H9 (cell line): ENCODE measurements at regions not wholly inside any gene's neighbourhood (a gene's known extent, or its start where the extent isn't known, plus 50 kb on each side); places are given as distances from the start of the nearest gene placed in this dataset.

Source experiments
- DNase-seq: peaks from one replicate; pipeline ENCODE4 v3.0.0-alpha.2; 2017
- H2AFZ ChIP-seq: one replicate; pipeline ENCODE4 v1.6.1; 2013; ENCODE audit warnings: mild to moderate bottlenecking, low read length, control low read depth, moderate library complexity
- H2AK5ac ChIP-seq: 2 replicates; pipeline ENCODE4 v1.6.1; 2013; ENCODE audit warnings: low read length, control low read depth, mixed read lengths; ENCODE audit not compliant: insufficient read length
- H2BK120ac ChIP-seq: one replicate; pipeline ENCODE4 v1.6.1; 2013; ENCODE audit warnings: low read depth, mild to moderate bottlenecking, low read length, control low read depth, inconsistent platforms; ENCODE audit not compliant: poor library complexity, severe bottlenecking
- H2BK12ac ChIP-seq: 2 replicates; pipeline ENCODE4 v1.6.1; 2013; ENCODE audit warnings: low read length, control low read depth, mixed read lengths, low read depth; ENCODE audit not compliant: insufficient read length
- H2BK15ac ChIP-seq: 2 replicates; pipeline ENCODE4 v1.6.1; 2013; ENCODE audit warnings: low read depth, low read length, control low read depth
- H2BK20ac ChIP-seq: one replicate; pipeline ENCODE4 v1.6.1; 2013; ENCODE audit warnings: low read depth, mild to moderate bottlenecking, low read length, control low read depth, inconsistent platforms; ENCODE audit not compliant: poor library complexity, severe bottlenecking
- H2BK5ac ChIP-seq: 2 replicates; pipeline ENCODE4 v1.6.1; 2013; ENCODE audit warnings: low read length, control low read depth, mixed read lengths; ENCODE audit not compliant: insufficient read length
- H3K14ac ChIP-seq: 2 replicates; pipeline ENCODE4 v1.6.1; 2013; ENCODE audit warnings: low read length, control low read depth; ENCODE audit not compliant: insufficient read depth
- H3K18ac ChIP-seq: 2 replicates; pipeline ENCODE4 v1.6.1; 2013; ENCODE audit warnings: low read depth, mild to moderate bottlenecking, mixed read lengths, low read length, control low read depth; ENCODE audit not compliant: insufficient read length
- H3K23ac ChIP-seq: 2 replicates; pipeline ENCODE4 v1.6.1; 2013; ENCODE audit warnings: low read length, control low read depth, mixed read lengths, low read depth; ENCODE audit not compliant: insufficient read length
- H3K23me2 ChIP-seq: 2 replicates; pipeline ENCODE4 v1.6.1; 2013; ENCODE audit warnings: low read depth, mild to moderate bottlenecking, mixed read lengths, low read length, control low read depth; ENCODE audit not compliant: insufficient read length, poor library complexity, severe bottlenecking
- H3K27ac ChIP-seq: 2 replicates; pipeline ENCODE4 v1.5.1; 2013; ENCODE audit warnings: low read length, control low read depth, mixed read lengths, low read depth; ENCODE audit not compliant: insufficient read length
- H3K27me3 ChIP-seq: 2 replicates; pipeline ENCODE4 v1.6.1; 2013; ENCODE audit warnings: low read length, control low read depth, inconsistent platforms; ENCODE audit not compliant: insufficient read depth
- H3K4ac ChIP-seq: 2 replicates; pipeline ENCODE4 v1.6.1; 2013; ENCODE audit warnings: low read depth, mild to moderate bottlenecking, control low read depth, inconsistent platforms, low read length, moderate library complexity
- H3K4me1 ChIP-seq: 2 replicates; pipeline ENCODE4 v1.6.1; 2013; ENCODE audit warnings: low read length, control low read depth, inconsistent platforms; ENCODE audit not compliant: insufficient read depth
- H3K4me2 ChIP-seq: 2 replicates; pipeline ENCODE4 v1.6.1; 2013; ENCODE audit warnings: low read length, control low read depth, mixed read lengths; ENCODE audit not compliant: insufficient read length, insufficient read depth
- H3K56ac ChIP-seq: 2 replicates; pipeline ENCODE4 v1.6.1; 2013; ENCODE audit warnings: low read depth, mild to moderate bottlenecking, mixed read lengths, low read length, control low read depth; ENCODE audit not compliant: insufficient read length
- H3K79me1 ChIP-seq: 2 replicates; pipeline ENCODE4 v1.6.1; 2013; ENCODE audit warnings: low read depth, mild to moderate bottlenecking, moderate library complexity, low read length, control low read depth, inconsistent platforms; ENCODE audit not compliant: insufficient read depth, poor library complexity, severe bottlenecking
- H3K79me2 ChIP-seq: 2 replicates; pipeline ENCODE4 v1.6.1; 2013; ENCODE audit warnings: low read length, control low read depth, inconsistent platforms; ENCODE audit not compliant: insufficient read depth
- H3K9ac ChIP-seq: 2 replicates; pipeline ENCODE4 v1.6.1; 2013; ENCODE audit warnings: low read length, control low read depth, mixed read lengths; ENCODE audit not compliant: insufficient read length; ENCODE audit errors: extremely low read depth
- H3K9me3 ChIP-seq: one replicate; pipeline ENCODE4 v1.6.1; 2013; ENCODE audit warnings: low read depth, low read length, inconsistent platforms; ENCODE audit not compliant: control insufficient read depth
- H3T11ph ChIP-seq: one replicate; pipeline ENCODE4 v1.6.1; 2013; ENCODE audit warnings: mild to moderate bottlenecking, low read length, control low read depth, inconsistent platforms
- H4K20me1 ChIP-seq: one replicate; pipeline ENCODE4 v1.6.1; 2013; ENCODE audit not compliant: control insufficient read depth, insufficient read length, insufficient read depth
- H4K5ac ChIP-seq: 2 replicates; pipeline ENCODE4 v1.6.1; 2013; ENCODE audit warnings: low read depth, mild to moderate bottlenecking, mixed read lengths, low read length, control low read depth; ENCODE audit not compliant: insufficient read length
- H4K8ac ChIP-seq: replicated peaks from 2 replicates; pipeline ENCODE4 v1.6.1; 2013; ENCODE audit warnings: low read length, control low read depth, mixed read lengths, low read depth; ENCODE audit not compliant: insufficient read length
- H4K91ac ChIP-seq: 2 replicates; pipeline ENCODE4 v1.6.1; 2013; ENCODE audit warnings: low read depth, mild to moderate bottlenecking, moderate library complexity, mixed read lengths, low read length, control low read depth; ENCODE audit not compliant: insufficient read length
- H3K27ac Mint-ChIP-seq, 3 experiments: 2 replicates in 2 of 3; 3 replicates in 1 of 3; pipeline ENCODE4 v1.8.0; 2020 to 2021; ENCODE audit warnings: mixed read lengths in 3 of 3, mild to moderate bottlenecking in 1 of 3, moderate library complexity in 1 of 3
- H3K27me3 Mint-ChIP-seq: 2 replicates; pipeline ENCODE4 v1.8.0; 2021; ENCODE audit warnings: low read depth, mild to moderate bottlenecking, moderate library complexity, mixed read lengths
- H3K36me3 Mint-ChIP-seq, 3 experiments: 2 replicates in 2 of 3; 3 replicates in 1 of 3; pipeline ENCODE4 v1.8.0; 2020 to 2021; ENCODE audit warnings: low read depth in 3 of 3, mixed read lengths in 3 of 3; ENCODE audit not compliant: insufficient read depth in 1 of 3
- H3K4me1 Mint-ChIP-seq, 2 experiments: 2 replicates each; pipeline ENCODE4 v1.8.0; 2020; ENCODE audit warnings: mixed read lengths in 2 of 2
- H3K4me3 Mint-ChIP-seq, 2 experiments: 2 replicates in 1 of 2; 3 replicates in 1 of 2; pipeline ENCODE4 v1.8.0; 2020 to 2021; ENCODE audit warnings: mild to moderate bottlenecking in 2 of 2, mixed read lengths in 2 of 2, moderate library complexity in 1 of 2
- H3K9me3 Mint-ChIP-seq, 2 experiments: 2 replicates in 1 of 2; 3 replicates in 1 of 2; pipeline ENCODE4 v1.8.0; 2020; ENCODE audit warnings: mild to moderate bottlenecking in 2 of 2, mixed read lengths in 2 of 2, moderate library complexity in 1 of 2
- CTCF ChIP-seq: fragments of 200-600 bp; sonication (generic); conservative IDR thresholded peaks from 3 replicates; pipeline ENCODE4 v1.8.0; 2021; ENCODE audit warnings: antibody characterized with exemption, mild to moderate bottlenecking
- WGBS: extraction: QIAGEN DNeasy Blood & Tissue Kit; methylation state at CpG from one replicate; pipeline ENCODE4 v1.1.7; 2013; ENCODE audit warnings: missing lambda C conversion rate, low lambda C conversion rate, mixed read lengths; ENCODE audit not compliant: insufficient read length; ENCODE audit errors: extremely low coverage; 5-methylcytosine and 5-hydroxymethylcytosine counted together

DNA sequence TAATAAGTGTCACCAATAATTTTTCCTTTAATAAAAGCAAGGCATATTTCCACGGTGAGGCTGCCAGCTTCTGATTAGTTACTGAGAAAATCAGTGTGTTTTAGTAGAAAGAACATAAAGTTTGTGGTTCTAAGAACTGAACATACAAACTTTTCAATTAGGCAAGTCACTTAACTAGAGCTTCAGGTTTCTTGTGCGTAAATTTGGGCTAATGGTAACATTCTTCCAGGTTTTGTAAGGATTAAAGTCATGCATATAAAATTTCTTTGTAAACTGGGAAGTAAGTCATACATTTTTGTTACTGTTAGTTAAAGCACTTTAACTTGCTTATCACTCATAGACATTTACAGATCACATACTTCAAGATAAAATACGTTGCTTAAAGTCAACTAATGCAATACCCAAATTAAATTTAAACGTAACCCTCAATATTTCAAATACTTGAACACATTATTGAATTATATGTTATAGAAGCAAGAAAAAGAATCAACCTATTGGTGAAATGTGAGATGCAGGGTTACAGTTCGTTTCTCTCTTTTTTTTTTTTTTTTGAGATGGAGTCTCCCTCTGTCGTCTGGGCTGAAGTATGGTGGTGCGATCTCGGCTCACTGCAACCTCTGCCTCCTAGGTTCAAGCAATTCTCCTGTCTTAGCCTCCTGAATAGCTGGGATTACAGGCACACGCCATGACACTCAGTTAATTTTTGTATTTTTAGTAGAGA, 327.3 kb upstream of the NOX3 start:
- no peak overlapping the region for H2BK15ac ChIP-seq
- H4K5ac ChIP-seq = no peak overlapping the region
- peaks cover 12 to 13% of the 10 kb centered on the region in 2 experiments for H3K9me3 Mint-ChIP-seq
- H3K23me2 ChIP-seq = no peaks in the 10 kb centered on the region
- H3K4me3 Mint-ChIP-seq = no peak overlapping the region
- no peaks in the 10 kb centered on the region for H3K27me3 Mint-ChIP-seq
- no peaks in the 10 kb centered on the region for H3K27me3 ChIP-seq
- H3K4me1 ChIP-seq = no peaks in the 10 kb centered on the region
- H4K91ac ChIP-seq = no peak overlapping the region
- H3T11ph ChIP-seq = no peak overlapping the region
- no peak overlapping the region for H3K27ac ChIP-seq
- no peak overlapping the region for H2AK5ac ChIP-seq
- no peak for DNase-seq
- no peak for TF ChIP-seq CTCF
- H4K8ac ChIP-seq = no peak overlapping the region
- no peak overlapping the region for H2BK5ac ChIP-seq
- H4K20me1 ChIP-seq = no peaks in the 10 kb centered on the region
- no peak overlapping the region for H2AFZ ChIP-seq
- no peaks in the 10 kb centered on the region for H3K4me1 Mint-ChIP-seq
- no peak overlapping the region for H2BK12ac ChIP-seq
- H3K56ac ChIP-seq = no peak overlapping the region
- H3K27ac Mint-ChIP-seq = no peak overlapping the region; a peak in 1 of 7 replicates
- H3K23ac ChIP-seq = no peak overlapping the region
- no peak overlapping the region for H3K18ac ChIP-seq
- no peaks in the 10 kb centered on the region for H3K79me2 ChIP-seq
- H2BK20ac ChIP-seq = no peak overlapping the region
- H3K36me3 Mint-ChIP-seq = peaks cover 7 to 14% (median 8%) of the 10 kb centered on the region in 3 experiments
- no peaks in the 10 kb centered on the region for H3K79me1 ChIP-seq
- H3K14ac ChIP-seq = no peak overlapping the region
- no peak overlapping the region for H3K9ac ChIP-seq
- no peak overlapping the region for H3K4ac ChIP-seq
- WGBS = 100% methylated on average over 2 of the region's 9 CpGs
- H2BK120ac ChIP-seq = no peak overlapping the region
- peaks cover 5% of the 10 kb centered on the region for H3K9me3 ChIP-seq
- H3K4me2 ChIP-seq = no peak overlapping the region
